CD4-positive, alpha-beta T cell (primary cell): ENCODE measurements at regions not wholly inside any gene's neighbourhood (a gene's known extent, or its start where the extent isn't known, plus 50 kb on each side); places are given as distances from the start of the nearest gene placed in this dataset.

Source experiments
- ATAC-seq: fragments of 200-7000 bp; cut with Tn5 transposase; one replicate; pipeline ENCODE4 v1.10.0; 2022; ENCODE audit warnings: mild to moderate bottlenecking; ENCODE audit not compliant: poor library complexity
- CTCF ChIA-PET: fragments of 350-600 bp; sonication (Branson Sonifier 250); formaldehyde crosslinking; loops from one replicate; lab custom pipeline; 2021; ENCODE audit warnings: antibody characterized with exemption, inconsistent platforms; lab: Charles Lee
- POLR2A ChIA-PET: fragments of 350-600 bp; sonication (Branson Sonifier 250); formaldehyde crosslinking; loops from one replicate; lab custom pipeline; 2021; ENCODE audit warnings: antibody characterized with exemption, inconsistent platforms; lab: Charles Lee
- DNase-seq, 14 experiments: peaks; one replicate each; pipeline ENCODE4 v3.0.0-alpha.2; 2013 to 2020; ENCODE audit warnings: mixed read lengths in 2 of 14
- H3K27ac ChIP-seq, 2 donors: one replicate each; pipeline versions ENCODE4 v1.5.1 to v1.7.0; 2013; ENCODE audit warnings: low read length in 2 of 2, low read depth in 1 of 2, mild to moderate bottlenecking in 1 of 2
- H3K27me3 ChIP-seq, 2 experiments: 1 replicate in 1 of 2; 2 replicates in 1 of 2; pipeline versions ENCODE4 v1.6.1 to v1.7.0; 2013; ENCODE audit warnings: low read length in 2 of 2, control low read depth in 1 of 2, mild to moderate bottlenecking in 1 of 2, moderate library complexity in 1 of 2; ENCODE audit not compliant: insufficient read depth in 2 of 2, control insufficient read depth in 1 of 2
- H3K36me3 ChIP-seq: one replicate; pipeline ENCODE4 v1.6.1; 2013; ENCODE audit warnings: low read length, control low read depth; ENCODE audit not compliant: insufficient read depth
- H3K4me1 ChIP-seq: one replicate; pipeline ENCODE4 v1.6.1; 2013; ENCODE audit warnings: low read length, control low read depth; ENCODE audit not compliant: insufficient read depth
- H3K4me3 ChIP-seq: one replicate; pipeline ENCODE4 v1.5.1; 2013; ENCODE audit warnings: mild to moderate bottlenecking, low read length, moderate library complexity
- H3K9me3 ChIP-seq, 2 experiments: 1 replicate in 1 of 2; 2 replicates in 1 of 2; pipeline versions ENCODE4 v1.6.1 to v1.7.0; 2013; ENCODE audit warnings: low read length in 2 of 2, mild to moderate bottlenecking in 2 of 2, control low read depth in 1 of 2, moderate library complexity in 1 of 2; ENCODE audit not compliant: control insufficient read depth in 1 of 2, insufficient read depth in 1 of 2
- H3K27ac Mint-ChIP-seq: one replicate; pipeline ENCODE4 v1.8.0; 2020; ENCODE audit warnings: mixed read lengths
- H3K27me3 Mint-ChIP-seq: one replicate; pipeline ENCODE4 v1.8.0; 2021; ENCODE audit warnings: mixed read lengths
- H3K36me3 Mint-ChIP-seq: one replicate; pipeline ENCODE4 v1.8.0; 2021; ENCODE audit warnings: low read depth, mixed read lengths
- H3K4me1 Mint-ChIP-seq: one replicate; pipeline ENCODE4 v1.8.0; 2021; ENCODE audit warnings: low read depth, mixed read lengths
- H3K4me3 Mint-ChIP-seq: one replicate; pipeline ENCODE4 v1.8.0; 2020; ENCODE audit warnings: mild to moderate bottlenecking, mixed read lengths
- H3K9me3 Mint-ChIP-seq: one replicate; pipeline ENCODE4 v1.8.0; 2020; ENCODE audit warnings: mixed read lengths
- intact Hi-C, 2 experiments: fragments of 100-400 bp; cut with DNase I in 1 of 2; cut with micrococcal nuclease in 1 of 2; formaldehyde crosslinking; loops; one replicate each; pipeline versions ENCODE4 v1.15.1 to v1.9.0; 2023 to 2025; cut with DNase I, micrococcal nuclease
- TF ChIP-seq, protein P1 (sequence below): fragments of 200-600 bp; IDR thresholded peaks from one replicate; pipeline ENCODE4 v1.8.0; 2022; ENCODE audit warnings: antibody characterized with exemption, mild to moderate bottlenecking

- no peaks in the 10 kb centered on the region for H3K4me1 Mint-ChIP-seq
- TF ChIP-seq, protein P1, sequence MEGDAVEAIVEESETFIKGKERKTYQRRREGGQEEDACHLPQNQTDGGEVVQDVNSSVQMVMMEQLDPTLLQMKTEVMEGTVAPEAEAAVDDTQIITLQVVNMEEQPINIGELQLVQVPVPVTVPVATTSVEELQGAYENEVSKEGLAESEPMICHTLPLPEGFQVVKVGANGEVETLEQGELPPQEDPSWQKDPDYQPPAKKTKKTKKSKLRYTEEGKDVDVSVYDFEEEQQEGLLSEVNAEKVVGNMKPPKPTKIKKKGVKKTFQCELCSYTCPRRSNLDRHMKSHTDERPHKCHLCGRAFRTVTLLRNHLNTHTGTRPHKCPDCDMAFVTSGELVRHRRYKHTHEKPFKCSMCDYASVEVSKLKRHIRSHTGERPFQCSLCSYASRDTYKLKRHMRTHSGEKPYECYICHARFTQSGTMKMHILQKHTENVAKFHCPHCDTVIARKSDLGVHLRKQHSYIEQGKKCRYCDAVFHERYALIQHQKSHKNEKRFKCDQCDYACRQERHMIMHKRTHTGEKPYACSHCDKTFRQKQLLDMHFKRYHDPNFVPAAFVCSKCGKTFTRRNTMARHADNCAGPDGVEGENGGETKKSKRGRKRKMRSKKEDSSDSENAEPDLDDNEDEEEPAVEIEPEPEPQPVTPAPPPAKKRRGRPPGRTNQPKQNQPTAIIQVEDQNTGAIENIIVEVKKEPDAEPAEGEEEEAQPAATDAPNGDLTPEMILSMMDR: no peak
- peaks cover 7% of the 10 kb centered on the region for H3K9me3 Mint-ChIP-seq
- ChIA-PET CTCF (no interaction called here), POLR2A (no interaction called here)
- Histone ChIP-seq H3K27ac (no peak overlapping the region), H3K4me1 (no peaks in the 10 kb centered on the region), H3K36me3 (no peaks in the 10 kb centered on the region), H3K4me3 (no peak overlapping the region), H3K9me3 (no peaks in the 10 kb centered on the region), H3K27me3 (no peaks in the 10 kb centered on the region)
- H3K4me3 Mint-ChIP-seq: no peak overlapping the region
- ATAC-seq: no peak
- DNase-seq: no peak
- H3K27me3 Mint-ChIP-seq: no peaks in the 10 kb centered on the region
- no peaks in the 10 kb centered on the region for H3K36me3 Mint-ChIP-seq
- H3K27ac Mint-ChIP-seq: no peak overlapping the region
- intact Hi-C loops: no loop called here
Observed at GRCh38 chr1:218699421-218699820, 354.3 kb downstream of the TGFB2 start.

- Mint-ChIP-seq H3K36me3 (no peaks in the 10 kb centered on the region), H3K27me3 (no peaks in the 10 kb centered on the region), H3K9me3 (peaks cover 7% of the 10 kb centered on the region), H3K27ac (no peak overlapping the region), H3K4me1 (no peaks in the 10 kb centered on the region), H3K4me3 (no peak overlapping the region)
- Histone ChIP-seq H3K4me3 (no peak overlapping the region), H3K27ac (no peak overlapping the region), H3K9me3 (no peaks in the 10 kb centered on the region), H3K4me1 (no peaks in the 10 kb centered on the region), H3K36me3 (no peaks in the 10 kb centered on the region), H3K27me3 (no peaks in the 10 kb centered on the region)
- ChIA-PET CTCF (no interaction called here), POLR2A (no interaction called here)
- ATAC-seq (no peak), DNase-seq (no peak)
- TF ChIP-seq, protein P1: no peak
- intact Hi-C loops: no loop called here
Observed at GRCh38 chr1:218699865-218700264, 354.7 kb downstream of the TGFB2 start.

- Histone ChIP-seq H3K4me3 (no peak overlapping the region), H3K9me3 (no peaks in the 10 kb centered on the region), H3K27me3 (no peaks in the 10 kb centered on the region), H3K36me3 (no peaks in the 10 kb centered on the region), H3K4me1 (no peaks in the 10 kb centered on the region), H3K27ac (no peak overlapping the region)
- POLR2A ChIA-PET: no interaction called here
- CTCF ChIA-PET: no interaction called here
- H3K36me3 Mint-ChIP-seq: no peaks in the 10 kb centered on the region
- no peaks in the 10 kb centered on the region for H3K4me1 Mint-ChIP-seq
- no peak overlapping the region for H3K4me3 Mint-ChIP-seq
- TF ChIP-seq, protein P1: no peak
- intact Hi-C loops: no loop called here
- H3K27ac Mint-ChIP-seq: no peak overlapping the region
- H3K27me3 Mint-ChIP-seq: no peaks in the 10 kb centered on the region
- no peak for DNase-seq
- no peak for ATAC-seq
- peaks cover 7% of the 10 kb centered on the region for H3K9me3 Mint-ChIP-seq
Observed at GRCh38 chr1:218700666-218701065, 355.5 kb downstream of the TGFB2 start.
